ENCODE measurements at regions not wholly inside any gene's neighbourhood (a gene's known extent, or its start where the extent isn't known, plus 50 kb on each side); places are given as distances from the start of the nearest gene placed in this dataset.

GRCh38 chr4:189069772-189070171, 870.9 kb upstream of the FRG1 start:
- Histone ChIP-seq H3K36me3 (no peaks in the 10 kb centered on the region), H3K27ac (no peak overlapping the region), H3K4me3 (replicated peaks in 1 of 3) (no peak overlapping the region), H3K9me3 (no peaks in the 10 kb centered on the region), H3K27me3 (no peaks in the 10 kb centered on the region), H3K4me1 (peaks cover 0 to 11% of the 10 kb centered on the region in 2 donors)
- intact Hi-C loops (cut with DNase I), result no loop called here
- no peak for TF ChIP-seq CTCF (IDR thresholded peaks at IDR 0.05)
- TF ChIP-seq POLR2A (IDR thresholded peaks at IDR 0.05), result no peak
- no peak for DNase-seq
- 82 to 84% methylated on average over 1 of the region's 1 CpG for WGBS, 2 donors

GRCh38 chr4:189071241-189071640, 869.4 kb upstream of the FRG1 start:
- Histone ChIP-seq H3K9me3 (no peaks in the 10 kb centered on the region), H3K4me1 (peaks cover 0 to 11% of the 10 kb centered on the region in 2 donors), H3K36me3 (no peaks in the 10 kb centered on the region), H3K4me3 (replicated peaks in 1 of 3) (no peak overlapping the region), H3K27ac (no peak overlapping the region), H3K27me3 (no peaks in the 10 kb centered on the region)
- WGBS, 2 donors, result 88 to 93% methylated on average over 6 of the region's 6 CpGs
- intact Hi-C loops (cut with DNase I), result no loop called here
- TF ChIP-seq POLR2A (IDR thresholded peaks at IDR 0.05) (no peak), CTCF (IDR thresholded peaks at IDR 0.05) (no peak)
- DNase-seq, result no peak

GRCh38 chr4:189073739-189074138, 866.9 kb upstream of the FRG1 start:
- WGBS, 2 donors, result 65 to 78% methylated on average over 6 of the region's 6 CpGs
- H3K36me3 ChIP-seq, result no peaks in the 10 kb centered on the region
- no peak overlapping the region for H3K27ac ChIP-seq
- H3K9me3 ChIP-seq, result no peaks in the 10 kb centered on the region
- H3K4me3 ChIP-seq (replicated peaks in 1 of 3), result no peak overlapping the region
- DNase-seq, result no peak
- no peaks in the 10 kb centered on the region for H3K27me3 ChIP-seq
- intact Hi-C loops (cut with DNase I), result no loop called here
- peaks cover 0 to 11% of the 10 kb centered on the region in 2 donors for H3K4me1 ChIP-seq
- TF ChIP-seq CTCF (IDR thresholded peaks at IDR 0.05) (no peak), POLR2A (IDR thresholded peaks at IDR 0.05) (no peak)

GRCh38 chr4:189081826-189082225, 858.8 kb upstream of the FRG1 start:
- Histone ChIP-seq H3K4me1 (no peaks in the 10 kb centered on the region), H3K4me3 (replicated peaks in 1 of 3) (no peak overlapping the region), H3K27me3 (no peaks in the 10 kb centered on the region), H3K36me3 (no peaks in the 10 kb centered on the region), H3K9me3 (no peaks in the 10 kb centered on the region), H3K27ac (no peak overlapping the region)
- intact Hi-C loops (cut with DNase I), result no loop called here
- no peak for DNase-seq
- no peak for TF ChIP-seq POLR2A (IDR thresholded peaks at IDR 0.05)
- TF ChIP-seq CTCF (IDR thresholded peaks at IDR 0.05), result no peak

- H3K27ac ChIP-seq, result no peak overlapping the region
- 80 to 85% methylated on average over 5 of the region's 5 CpGs for WGBS, 2 donors
- H3K4me1 ChIP-seq, result no peaks in the 10 kb centered on the region
- H3K36me3 ChIP-seq, result no peaks in the 10 kb centered on the region
- intact Hi-C loops (cut with DNase I), result no loop called here
- no peaks in the 10 kb centered on the region for H3K9me3 ChIP-seq
- no peaks in the 10 kb centered on the region for H3K27me3 ChIP-seq
- TF ChIP-seq CTCF (IDR thresholded peaks at IDR 0.05) (no peak), POLR2A (IDR thresholded peaks at IDR 0.05) (no peak)
- no peak overlapping the region for H3K4me3 ChIP-seq (replicated peaks in 1 of 3)
- no peak for DNase-seq
Measured at GRCh38 chr4:189083769-189084168, 856.9 kb upstream of the FRG1 start.

All from thyroid gland (tissue), 4 donors.